IMR-90 (cell line): ENCODE measurements at regions not wholly inside any gene's neighbourhood (a gene's known extent, or its start where the extent isn't known, plus 50 kb on each side); places are given as distances from the start of the nearest gene placed in this dataset.

Source experiments
- ATAC-seq: fragments of 200-7000 bp; cut with Tn5 transposase; 2 replicates; pipeline ENCODE4 v1.9.1; 2020; ENCODE audit warnings: low read depth, mild to moderate bottlenecking, moderate library complexity
- BruUV-seq: library from RNA; stranded (reverse); fragments of 400-500 nt; replicated peaks from 2 replicates; lab custom pipeline; 2021; lab: Mats Ljungman, UMichigan
- CTCF ChIA-PET: fragments of 300-600 bp; formaldehyde crosslinking; extraction: SDS; loops from one replicate; lab custom pipeline; 2021; ENCODE audit warnings: antibody characterized with exemption; lab: Yijun Ruan, JAX
- POLR2A ChIA-PET: fragments of 300-600 bp; sonication (Branson Sonifier 250); formaldehyde crosslinking; loops from one replicate; lab custom pipeline; 2022; ENCODE audit warnings: antibody characterized with exemption; ENCODE audit not compliant: unreplicated experiment; lab: Charles Lee
- DNase-seq: peaks from one replicate; pipeline ENCODE4 v3.0.0; 2013
- H2AFZ ChIP-seq: replicated peaks from 2 replicates; pipeline ENCODE3; 2013; ENCODE audit warnings: low read length, mild to moderate bottlenecking; ENCODE audit not compliant: poor library complexity
- H2AK5ac ChIP-seq: 2 replicates; pipeline ENCODE4 v1.6.1; 2013; ENCODE audit warnings: low read depth, low read length, inconsistent platforms
- H2AK9ac ChIP-seq: replicated peaks from 2 replicates; pipeline ENCODE3; 2013; ENCODE audit warnings: mild to moderate bottlenecking, low read depth, low read length, moderate library complexity; ENCODE audit not compliant: poor library complexity
- H2BK120ac ChIP-seq: 2 replicates; pipeline ENCODE4 v1.6.1; 2013; ENCODE audit warnings: low read depth, low read length, inconsistent platforms
- H2BK15ac ChIP-seq: 3 replicates; pipeline ENCODE4 v1.6.1; 2013; ENCODE audit warnings: low read depth, low read length, inconsistent platforms
- H2BK20ac ChIP-seq: 2 replicates; pipeline ENCODE4 v1.6.1; 2013; ENCODE audit warnings: low read depth, mild to moderate bottlenecking, inconsistent platforms, low read length, moderate library complexity
- H2BK5ac ChIP-seq: 2 replicates; pipeline ENCODE4 v1.6.1; 2013; ENCODE audit warnings: mild to moderate bottlenecking, low read depth, low read length, inconsistent platforms; ENCODE audit not compliant: poor library complexity, severe bottlenecking
- H3K14ac ChIP-seq: replicated peaks from 2 replicates; pipeline ENCODE4 v1.6.1; 2013; ENCODE audit warnings: low read depth, low read length, inconsistent platforms
- H3K18ac ChIP-seq: 2 replicates; pipeline ENCODE4 v1.6.1; 2013; ENCODE audit warnings: low read depth, low read length, control low read depth
- H3K23ac ChIP-seq: 2 replicates; pipeline ENCODE4 v1.6.1; 2013; ENCODE audit warnings: low read depth, low read length, inconsistent platforms
- H3K27ac ChIP-seq: 2 replicates; pipeline ENCODE4 v1.5.1; 2013; ENCODE audit warnings: mild to moderate bottlenecking, control low read depth, low read length; ENCODE audit not compliant: insufficient read depth
- H3K27me3 ChIP-seq: 2 replicates; pipeline ENCODE4 v1.6.1; 2013; ENCODE audit warnings: low read length; ENCODE audit not compliant: control insufficient read depth, insufficient read depth
- H3K36me3 ChIP-seq: 2 replicates; pipeline ENCODE4 v1.6.1; 2013; ENCODE audit warnings: low read length, mixed read lengths; ENCODE audit not compliant: control insufficient read depth, insufficient read depth
- H3K4ac ChIP-seq: 2 replicates; pipeline ENCODE4 v1.6.1; 2013; ENCODE audit warnings: low read depth, low read length, inconsistent platforms
- H3K4me1 ChIP-seq: 2 replicates; pipeline ENCODE4 v1.6.1; 2013; ENCODE audit warnings: low read length, mixed read lengths; ENCODE audit not compliant: control insufficient read depth, insufficient read depth
- H3K4me2 ChIP-seq: 2 replicates; pipeline ENCODE4 v1.6.1; 2013; ENCODE audit warnings: low read depth, mild to moderate bottlenecking, control low read depth, low read length, moderate library complexity
- H3K4me3 ChIP-seq: 2 replicates; pipeline ENCODE4 v1.5.1; 2013; ENCODE audit warnings: low read depth, mild to moderate bottlenecking, control low read depth, low read length, moderate library complexity; ENCODE audit not compliant: insufficient read depth
- H3K56ac ChIP-seq: 2 replicates; pipeline ENCODE4 v1.6.1; 2013; ENCODE audit warnings: low read length, inconsistent platforms; ENCODE audit not compliant: insufficient read depth; ENCODE audit errors: extremely low read depth
- H3K79me1 ChIP-seq, 2 experiments: 2 replicates each; pipeline ENCODE4 v1.6.1; 2013; ENCODE audit warnings: low read length in 2 of 2, inconsistent platforms in 1 of 2, low read depth in 1 of 2
- H3K9ac ChIP-seq: 2 replicates; pipeline ENCODE4 v1.6.1; 2013; ENCODE audit warnings: low read depth, low read length, control low read depth
- H3K9me1 ChIP-seq: 2 replicates; pipeline ENCODE4 v1.6.1; 2013; ENCODE audit warnings: low read length, inconsistent platforms; ENCODE audit not compliant: insufficient read depth
- H3K9me3 ChIP-seq: 2 replicates; pipeline ENCODE4 v1.6.1; 2013; ENCODE audit warnings: low read length; ENCODE audit not compliant: control insufficient read depth, insufficient read depth
- H4K20me1 ChIP-seq: 2 replicates; pipeline ENCODE4 v1.6.1; 2013; ENCODE audit warnings: low read length, inconsistent platforms; ENCODE audit not compliant: insufficient read depth
- H4K5ac ChIP-seq: 2 replicates; pipeline ENCODE4 v1.6.1; 2013; ENCODE audit warnings: mild to moderate bottlenecking, low read depth, low read length, control low read depth
- H4K8ac ChIP-seq, 2 experiments: 2 replicates each; pipeline ENCODE4 v1.6.1; 2013; ENCODE audit warnings: low read depth in 2 of 2, low read length in 2 of 2, control low read depth in 1 of 2, inconsistent platforms in 1 of 2
- H4K91ac ChIP-seq: 2 replicates; pipeline ENCODE4 v1.6.1; 2013; ENCODE audit warnings: low read depth, low read length, inconsistent platforms; ENCODE audit not compliant: insufficient read depth
- CEBPB ChIP-seq: IDR thresholded peaks from 2 replicates; pipeline ENCODE4 v1.6.1; 2012; ENCODE audit warnings: low read depth, low read length, improper control_type of control experiment
- RFX5 ChIP-seq: IDR thresholded peaks from 2 replicates; pipeline ENCODE4 v1.8.0; 2012; ENCODE audit warnings: low read depth, mild to moderate bottlenecking, low read length, moderate library complexity
- WGBS, 2 experiments: methylation state at CpG; one replicate each; pipeline versions ENCODE4 v1.1.5 to v1.1.7; 2013; ENCODE audit warnings: missing lambda C conversion rate in 2 of 2; ENCODE audit not compliant: insufficient read length in 1 of 2; ENCODE audit errors: extremely low coverage in 2 of 2; 5-methylcytosine and 5-hydroxymethylcytosine counted together
- dilution Hi-C: fragments of 300-500 bp; cut with HindIII; formaldehyde crosslinking; loops from one replicate; pipeline ENCODE4 v1.14.3; 2018; ENCODE audit warnings: low sequenced_read_pairs; ENCODE audit not compliant: unreplicated experiment
- in situ Hi-C: fragments of 300-500 bp; cut with MboI; formaldehyde crosslinking; loops from 3 replicates; pipeline ENCODE4 v1.14.3; 2019; ENCODE audit warnings: low sequenced_read_pairs, inconsistent platforms, mixed read lengths
- intact Hi-C: fragments of 100-400 bp; cut with micrococcal nuclease; formaldehyde crosslinking; loops from 2 replicates; pipeline ENCODE4 v1.10.0; 2022

DNA sequence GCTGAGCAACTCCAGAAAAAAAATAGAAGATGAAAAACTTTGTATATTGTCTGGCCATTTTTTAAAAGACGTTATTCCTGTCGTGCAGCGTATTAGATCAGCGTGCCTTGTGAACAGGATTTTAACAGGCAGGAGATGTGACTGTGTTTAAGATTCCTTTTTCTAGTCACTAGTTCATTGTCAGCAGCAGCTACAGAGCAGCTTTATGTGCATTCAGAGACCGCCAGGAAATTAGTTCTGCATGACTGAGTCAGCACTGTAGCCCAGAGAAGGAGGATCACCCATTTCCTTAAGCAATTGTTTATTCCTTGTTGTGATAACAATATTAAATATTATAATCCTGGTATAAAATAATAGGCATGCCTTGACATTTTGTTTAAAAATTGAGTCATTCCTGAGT, 75.4 kb upstream of the ADGRB3 start:
- Histone ChIP-seq H3K4me3 (no peak overlapping the region), H2BK5ac (no peak overlapping the region), H4K8ac (no peak overlapping the region), H2AK9ac (no peak overlapping the region), H3K27ac (no peak overlapping the region), H3K18ac (no peak overlapping the region), H2BK20ac (no peak overlapping the region), H2AK5ac (no peak overlapping the region), H3K14ac (no peak overlapping the region), H4K91ac (no peak overlapping the region), H2BK15ac (no peak overlapping the region), H3K23ac (no peak overlapping the region), H3K9me1 (no peaks in the 10 kb centered on the region), H3K4ac (no peak overlapping the region), H2AFZ (no peak overlapping the region), H4K5ac (no peak overlapping the region), H3K4me1 (no peaks in the 10 kb centered on the region), H3K9ac (no peak overlapping the region), H3K56ac (no peak overlapping the region), H2BK120ac (no peak overlapping the region), H3K9me3 (0 out of 2 replicates have a peak, but pooled peaks cover 2% of the 10 kb centered on the region), H3K36me3 (no peaks in the 10 kb centered on the region), H4K20me1 (no peaks in the 10 kb centered on the region), H3K27me3 (no peaks in the 10 kb centered on the region), H3K79me1 (no peaks in the 10 kb centered on the region), H3K4me2 (no peak overlapping the region)
- dilution Hi-C loops = no loop called here
- DNase-seq (no peak), ATAC-seq (no peak)
- WGBS, 2 experiments = no CpG with 5 or more reads among the region's 5 CpGs
- intact Hi-C loops = no loop called here
- no TSS peak for BruUV-seq
- POLR2A ChIA-PET = no interaction called here
- TF ChIP-seq RFX5 = no peak
- no peak for TF ChIP-seq CEBPB
- CTCF ChIA-PET = no interaction called here
- in situ Hi-C loops = no loop called here
